ENCODE measurements at regions not wholly inside any gene's neighbourhood (a gene's known extent, or its start where the extent isn't known, plus 50 kb on each side); places are given as distances from the start of the nearest gene placed in this dataset.

DNA sequence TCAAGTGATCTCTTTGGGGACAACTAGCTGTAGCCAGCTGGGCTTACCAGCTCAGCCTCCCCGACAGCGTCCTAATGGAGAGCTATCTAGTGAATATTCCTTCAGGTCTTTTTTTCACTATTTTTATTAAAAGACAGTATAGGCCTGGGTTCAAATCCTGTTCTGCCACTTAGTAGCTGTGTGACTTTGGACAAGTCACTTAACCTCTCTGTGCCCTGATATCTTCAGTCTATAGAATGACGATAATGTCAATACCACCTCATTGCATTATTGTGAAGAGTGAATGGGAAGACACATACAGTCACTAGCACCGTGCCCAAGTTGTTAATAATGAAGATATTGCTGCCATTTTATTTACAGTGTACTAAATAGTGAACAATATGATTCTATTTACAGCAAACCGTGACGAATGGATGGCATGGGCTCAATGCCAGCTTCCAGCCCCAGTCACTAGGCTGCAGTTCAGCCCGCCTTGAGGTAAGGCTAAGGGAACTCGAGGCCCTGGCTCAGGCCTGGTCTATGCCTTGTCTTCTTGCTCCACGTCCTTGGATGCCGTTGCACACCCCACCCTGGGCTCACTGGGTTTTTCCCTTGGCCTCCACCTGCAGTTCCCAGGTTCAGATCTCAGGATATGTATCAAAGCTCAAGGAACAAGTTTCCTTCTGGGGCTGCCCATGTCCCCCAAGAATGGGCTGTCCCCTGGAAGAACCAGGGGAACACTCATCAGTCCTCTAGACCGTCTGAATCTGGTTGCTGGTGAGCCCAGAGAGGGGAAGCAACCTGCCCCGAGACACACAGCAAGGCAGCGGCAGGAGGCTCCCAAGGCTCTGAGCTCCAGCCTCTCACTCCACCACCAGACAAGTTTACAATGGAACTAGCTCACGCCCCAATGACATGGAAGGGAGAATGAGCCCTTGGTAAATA is 95.4 kb upstream of the TNRC6C start (continued):
- TF ChIP-seq, protein P1, sequence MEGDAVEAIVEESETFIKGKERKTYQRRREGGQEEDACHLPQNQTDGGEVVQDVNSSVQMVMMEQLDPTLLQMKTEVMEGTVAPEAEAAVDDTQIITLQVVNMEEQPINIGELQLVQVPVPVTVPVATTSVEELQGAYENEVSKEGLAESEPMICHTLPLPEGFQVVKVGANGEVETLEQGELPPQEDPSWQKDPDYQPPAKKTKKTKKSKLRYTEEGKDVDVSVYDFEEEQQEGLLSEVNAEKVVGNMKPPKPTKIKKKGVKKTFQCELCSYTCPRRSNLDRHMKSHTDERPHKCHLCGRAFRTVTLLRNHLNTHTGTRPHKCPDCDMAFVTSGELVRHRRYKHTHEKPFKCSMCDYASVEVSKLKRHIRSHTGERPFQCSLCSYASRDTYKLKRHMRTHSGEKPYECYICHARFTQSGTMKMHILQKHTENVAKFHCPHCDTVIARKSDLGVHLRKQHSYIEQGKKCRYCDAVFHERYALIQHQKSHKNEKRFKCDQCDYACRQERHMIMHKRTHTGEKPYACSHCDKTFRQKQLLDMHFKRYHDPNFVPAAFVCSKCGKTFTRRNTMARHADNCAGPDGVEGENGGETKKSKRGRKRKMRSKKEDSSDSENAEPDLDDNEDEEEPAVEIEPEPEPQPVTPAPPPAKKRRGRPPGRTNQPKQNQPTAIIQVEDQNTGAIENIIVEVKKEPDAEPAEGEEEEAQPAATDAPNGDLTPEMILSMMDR (IDR thresholded peaks at IDR 0.05; ENCODE audit: low read depth, low read length, missing input control), result no peak
- TF ChIP-seq FOXA2 (IDR thresholded peaks at IDR 0.05) (no peak), RXRA (IDR thresholded peaks at IDR 0.05) (no peak), HNF4A (conservative IDR thresholded peaks at IDR 0.05) (no peak)
- TF ChIP-seq, protein P2, sequence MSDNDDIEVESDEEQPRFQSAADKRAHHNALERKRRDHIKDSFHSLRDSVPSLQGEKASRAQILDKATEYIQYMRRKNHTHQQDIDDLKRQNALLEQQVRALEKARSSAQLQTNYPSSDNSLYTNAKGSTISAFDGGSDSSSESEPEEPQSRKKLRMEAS (IDR thresholded peaks at IDR 0.05), result no peak

DNA sequence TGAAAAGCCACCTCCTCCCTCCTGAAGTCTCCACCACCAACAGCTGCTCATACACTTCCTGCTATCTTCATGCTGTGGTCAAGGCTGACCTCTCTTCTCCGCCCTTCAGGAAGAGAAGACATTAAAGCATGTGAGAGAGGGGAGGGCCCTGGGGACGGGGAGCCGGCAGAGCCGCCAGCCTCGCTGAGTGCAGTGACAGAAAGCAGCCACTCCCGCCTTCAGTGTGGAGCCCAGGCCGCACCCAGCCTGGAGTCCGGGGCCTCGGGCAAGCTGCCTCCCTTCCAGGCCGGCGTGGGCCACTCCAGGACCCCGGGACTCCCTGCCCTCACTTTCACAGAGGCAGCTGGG is 94.7 kb upstream of the TNRC6C start:
- peaks cover 0 to 3% (median 0%) of the 10 kb centered on the region in 4 donors for H3K27me3 ChIP-seq (ENCODE audit: control insufficient read depth in 4 of 4, insufficient read depth in 4 of 4, low read length in 3 of 4)
- no peak for DNase-seq (ENCODE audit: low spot score)
- no peak for TF ChIP-seq NR2F2 (IDR thresholded peaks at IDR 0.05)
- no peak for TF ChIP-seq RXRA (IDR thresholded peaks at IDR 0.05)
- TF ChIP-seq JUND (IDR thresholded peaks at IDR 0.05), result no peak
- TF ChIP-seq EGR1 (IDR thresholded peaks at IDR 0.05; ENCODE audit: low read depth in 2 of 2), result no peak
- no peak for TF ChIP-seq HNF4G (IDR thresholded peaks at IDR 0.05)
- TF ChIP-seq, protein P3, sequence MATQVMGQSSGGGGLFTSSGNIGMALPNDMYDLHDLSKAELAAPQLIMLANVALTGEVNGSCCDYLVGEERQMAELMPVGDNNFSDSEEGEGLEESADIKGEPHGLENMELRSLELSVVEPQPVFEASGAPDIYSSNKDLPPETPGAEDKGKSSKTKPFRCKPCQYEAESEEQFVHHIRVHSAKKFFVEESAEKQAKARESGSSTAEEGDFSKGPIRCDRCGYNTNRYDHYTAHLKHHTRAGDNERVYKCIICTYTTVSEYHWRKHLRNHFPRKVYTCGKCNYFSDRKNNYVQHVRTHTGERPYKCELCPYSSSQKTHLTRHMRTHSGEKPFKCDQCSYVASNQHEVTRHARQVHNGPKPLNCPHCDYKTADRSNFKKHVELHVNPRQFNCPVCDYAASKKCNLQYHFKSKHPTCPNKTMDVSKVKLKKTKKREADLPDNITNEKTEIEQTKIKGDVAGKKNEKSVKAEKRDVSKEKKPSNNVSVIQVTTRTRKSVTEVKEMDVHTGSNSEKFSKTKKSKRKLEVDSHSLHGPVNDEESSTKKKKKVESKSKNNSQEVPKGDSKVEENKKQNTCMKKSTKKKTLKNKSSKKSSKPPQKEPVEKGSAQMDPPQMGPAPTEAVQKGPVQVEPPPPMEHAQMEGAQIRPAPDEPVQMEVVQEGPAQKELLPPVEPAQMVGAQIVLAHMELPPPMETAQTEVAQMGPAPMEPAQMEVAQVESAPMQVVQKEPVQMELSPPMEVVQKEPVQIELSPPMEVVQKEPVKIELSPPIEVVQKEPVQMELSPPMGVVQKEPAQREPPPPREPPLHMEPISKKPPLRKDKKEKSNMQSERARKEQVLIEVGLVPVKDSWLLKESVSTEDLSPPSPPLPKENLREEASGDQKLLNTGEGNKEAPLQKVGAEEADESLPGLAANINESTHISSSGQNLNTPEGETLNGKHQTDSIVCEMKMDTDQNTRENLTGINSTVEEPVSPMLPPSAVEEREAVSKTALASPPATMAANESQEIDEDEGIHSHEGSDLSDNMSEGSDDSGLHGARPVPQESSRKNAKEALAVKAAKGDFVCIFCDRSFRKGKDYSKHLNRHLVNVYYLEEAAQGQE (IDR thresholded peaks at IDR 0.05), result no peak
- no peak for TF ChIP-seq RAD21 (IDR thresholded peaks at IDR 0.05)
- TF ChIP-seq TAF1 (conservative IDR thresholded peaks at IDR 0.05), result no peak
- TF ChIP-seq, protein P1 (IDR thresholded peaks at IDR 0.05; ENCODE audit: low read depth, low read length, missing input control), result no peak
- TF ChIP-seq, protein P4, sequence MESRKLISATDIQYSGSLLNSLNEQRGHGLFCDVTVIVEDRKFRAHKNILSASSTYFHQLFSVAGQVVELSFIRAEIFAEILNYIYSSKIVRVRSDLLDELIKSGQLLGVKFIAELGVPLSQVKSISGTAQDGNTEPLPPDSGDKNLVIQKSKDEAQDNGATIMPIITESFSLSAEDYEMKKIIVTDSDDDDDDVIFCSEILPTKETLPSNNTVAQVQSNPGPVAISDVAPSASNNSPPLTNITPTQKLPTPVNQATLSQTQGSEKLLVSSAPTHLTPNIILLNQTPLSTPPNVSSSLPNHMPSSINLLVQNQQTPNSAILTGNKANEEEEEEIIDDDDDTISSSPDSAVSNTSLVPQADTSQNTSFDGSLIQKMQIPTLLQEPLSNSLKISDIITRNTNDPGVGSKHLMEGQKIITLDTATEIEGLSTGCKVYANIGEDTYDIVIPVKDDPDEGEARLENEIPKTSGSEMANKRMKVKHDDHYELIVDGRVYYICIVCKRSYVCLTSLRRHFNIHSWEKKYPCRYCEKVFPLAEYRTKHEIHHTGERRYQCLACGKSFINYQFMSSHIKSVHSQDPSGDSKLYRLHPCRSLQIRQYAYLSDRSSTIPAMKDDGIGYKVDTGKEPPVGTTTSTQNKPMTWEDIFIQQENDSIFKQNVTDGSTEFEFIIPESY (IDR thresholded peaks at IDR 0.05), result no peak
- H3K4me1 ChIP-seq (ENCODE audit: control insufficient read depth in 4 of 4, insufficient read depth in 4 of 4, low read length in 3 of 4), result no peaks in the 10 kb centered on the region
- no peak overlapping the region for H3K4me3 ChIP-seq (ENCODE audit: low read depth in 1 of 3, low read length in 3 of 3)
- no peak overlapping the region for H3K9ac ChIP-seq (ENCODE audit: low read depth in 1 of 2, low read length in 2 of 2)
- H3K27ac ChIP-seq (ENCODE audit: low read depth in 1 of 2, low read length in 2 of 2), result no peak overlapping the region
- WGBS, result 53% methylated on average over 12 of the region's 12 CpGs
- no peaks in the 10 kb centered on the region for H3K36me3 ChIP-seq (ENCODE audit: control insufficient read depth in 4 of 4, insufficient read depth in 3 of 4, low read depth in 1 of 4, low read length in 3 of 4)
- no peaks in the 10 kb centered on the region for H3K9me3 ChIP-seq (ENCODE audit: control insufficient read depth in 4 of 4, low read length in 3 of 4)

Data from liver (tissue), 8 donors.